ENCODE measurements at regions not wholly inside any gene's neighbourhood (a gene's known extent, or its start where the extent isn't known, plus 50 kb on each side); places are given as distances from the start of the nearest gene placed in this dataset.
A peak's percentile ranks its signal among the peaks of the same experiment; 100 is the strongest.

GRCh38 chr6:43989581-43990146 is 137.6 kb downstream of the MRPL14 start:
- no peaks in the 10 kb centered on the region for H3K36me3 ChIP-seq (replicated peaks in 1 of 2; ENCODE audit: control insufficient read depth in 1 of 2, insufficient read depth in 2 of 2, low read length in 1 of 2)
- CTCF ChIA-PET: interaction anchor here (0.7 to 4.9 kb wide), 11 partner anchors 15 to 220 kb away, joined by 3 to 33 read pairs (median 7); partner anchors contain the start of gene VEGFA
- no peak overlapping the region for H3K9ac ChIP-seq
- peaks cover 17 to 63% of the 10 kb centered on the region in 2 experiments; a peak in 2 of 4 replicates for H3K4me1 ChIP-seq (ENCODE audit: control insufficient read depth in 1 of 2, insufficient read depth in 2 of 2, low read depth in 1 of 2, low read length in 1 of 2)
- no peaks in the 10 kb centered on the region for H3F3A ChIP-seq (replicated peaks; ENCODE audit: insufficient read depth)
- H3K27ac ChIP-seq (ENCODE audit: low read depth in 2 of 2, low read length in 1 of 2): peak overlapping the region in 1 of 2 experiments; percentile 98; a peak in 2 of 4 replicates
- 93% methylated on average over 3 of the region's 10 CpGs for WGBS (ENCODE audit: low lambda C conversion rate)
- DNase-seq: peak; percentile 74
- H3K27me3 ChIP-seq (ENCODE audit: insufficient read depth): no peaks in the 10 kb centered on the region
- H3K4me3 ChIP-seq (ENCODE audit: low read depth in 2 of 2, low read length in 1 of 2): no peak overlapping the region
- no peaks in the 10 kb centered on the region for H4K20me1 ChIP-seq (ENCODE audit: insufficient read depth)
- H3K9me2 ChIP-seq: no peaks in the 10 kb centered on the region
- POLR2A ChIA-PET: interaction anchor here (0.8 to 3.1 kb wide), 20 partner anchors 9 to 220 kb away, joined by 3 to 24 read pairs (median 6); partner anchors contain the start of gene VEGFA
- H3K9me3 ChIP-seq: no peaks in the 10 kb centered on the region
- H3K4me2 ChIP-seq: no peak overlapping the region
- TF ChIP-seq GATA2 (CRISPR knock-in tag; IDR thresholded peaks at IDR 0.05) (peak; percentile 72), USF1 (IDR thresholded peaks at IDR 0.05; ENCODE audit: borderline replicate concordance, low read depth) (no peak), SMC3 (IDR thresholded peaks at IDR 0.05; ENCODE audit: low read depth, low read length) (peak; percentile 12; the same call in 1 of the 2 replicates), GABPA (IDR thresholded peaks at IDR 0.05; ENCODE audit: low read depth) (no peak)
- no peak overlapping the region for H2AFZ ChIP-seq (ENCODE audit: low read depth)
- no peaks in the 10 kb centered on the region for H3K79me2 ChIP-seq (ENCODE audit: insufficient read depth)

- Histone ChIP-seq H3K9me2 (no peaks in the 10 kb centered on the region), H3K27me3 (ENCODE audit: insufficient read depth) (no peaks in the 10 kb centered on the region), H3F3A (replicated peaks; ENCODE audit: insufficient read depth) (no peaks in the 10 kb centered on the region), H3K36me3 (replicated peaks in 1 of 2; ENCODE audit: control insufficient read depth in 1 of 2, insufficient read depth in 2 of 2, low read length in 1 of 2) (no peaks in the 10 kb centered on the region), H3K79me2 (ENCODE audit: insufficient read depth) (no peaks in the 10 kb centered on the region), H3K4me1 (ENCODE audit: control insufficient read depth in 1 of 2, insufficient read depth in 2 of 2, low read depth in 1 of 2, low read length in 1 of 2) (peaks cover 17 to 57% of the 10 kb centered on the region in 2 experiments; a peak in 2 of 4 replicates), H2AFZ (ENCODE audit: low read depth) (no peak overlapping the region), H3K9me3 (no peaks in the 10 kb centered on the region), H3K27ac (ENCODE audit: low read depth in 2 of 2, low read length in 1 of 2) (peak overlapping the region in 1 of 2 experiments; percentile 98; a peak in 1 of 4 replicates), H3K4me2 (no peak overlapping the region), H3K9ac (no peak overlapping the region), H3K4me3 (ENCODE audit: low read depth in 2 of 2, low read length in 1 of 2) (no peak overlapping the region), H4K20me1 (ENCODE audit: insufficient read depth) (no peaks in the 10 kb centered on the region)
- 63% methylated on average over 3 of the region's 3 CpGs for WGBS (ENCODE audit: low lambda C conversion rate)
- DNase-seq: no peak
- CTCF ChIA-PET: interaction anchor here (0.6 to 4.9 kb wide), 6 partner anchors 36 to 219 kb away, joined by 3 to 33 read pairs (median 6); partner anchors contain the start of gene VEGFA
- POLR2A ChIA-PET: interaction anchor here (3.1 kb wide), 1 partner anchor 69 kb away, joined by 24 read pairs; no protein-coding TSS in a partner anchor
- TF ChIP-seq FOSL2 (IDR thresholded peaks at IDR 0.05; ENCODE audit: borderline replicate concordance, low read depth) (no peak), JUND (IDR thresholded peaks at IDR 0.05) (no peak), PBX3 (IDR thresholded peaks at IDR 0.05) (no peak), REST (IDR thresholded peaks at IDR 0.05; ENCODE audit: low read depth, low read length) (no peak), IRF3 (IDR thresholded peaks at IDR 0.05; ENCODE audit: low read depth, low read length) (no peak), POLR2AphosphoS5 (IDR thresholded peaks at IDR 0.05; ENCODE audit: low read depth, low read length) (no peak), ZBTB33 (IDR thresholded peaks at IDR 0.05; ENCODE audit: borderline replicate concordance, low read depth) (no peak), FOXJ3 (CRISPR knock-in tag; IDR thresholded peaks at IDR 0.05) (no peak), USF1 (IDR thresholded peaks at IDR 0.05; ENCODE audit: borderline replicate concordance, low read depth) (no peak), TEAD4 (IDR thresholded peaks at IDR 0.05; ENCODE audit: borderline replicate concordance, insufficient read depth) (no peak), TAF1 (IDR thresholded peaks at IDR 0.05; ENCODE audit: borderline replicate concordance, low read depth, low read length) (no peak), TCF12 (IDR thresholded peaks at IDR 0.05) (no peak), CHD2 (IDR thresholded peaks at IDR 0.05; ENCODE audit: low read length, partially characterized antibody) (no peak), SMC3 (IDR thresholded peaks at IDR 0.05; ENCODE audit: low read depth, low read length) (no peak), NFIC (IDR thresholded peaks at IDR 0.05; ENCODE audit: borderline replicate concordance) (no peak)
Observed at GRCh38 chr6:43988801-43989200, 138.5 kb downstream of the MRPL14 start.

All from SK-N-SH (cell line).